EL (cell line): ENCODE measurements at regions not wholly inside any gene's neighbourhood (a gene's known extent, or its start where the extent isn't known, plus 50 kb on each side); places are given as distances from the start of the nearest gene placed in this dataset.
"Not testable (repeated sequence)": the region's sequence is repeated elsewhere in the genome, so short reads cannot be mapped to it uniquely, and the experiment has no call there.

ENCODE experiments used
- DNase-seq: peaks from one replicate; pipeline ENCODE4 v3.0.0-alpha.2; 2016

DNA sequence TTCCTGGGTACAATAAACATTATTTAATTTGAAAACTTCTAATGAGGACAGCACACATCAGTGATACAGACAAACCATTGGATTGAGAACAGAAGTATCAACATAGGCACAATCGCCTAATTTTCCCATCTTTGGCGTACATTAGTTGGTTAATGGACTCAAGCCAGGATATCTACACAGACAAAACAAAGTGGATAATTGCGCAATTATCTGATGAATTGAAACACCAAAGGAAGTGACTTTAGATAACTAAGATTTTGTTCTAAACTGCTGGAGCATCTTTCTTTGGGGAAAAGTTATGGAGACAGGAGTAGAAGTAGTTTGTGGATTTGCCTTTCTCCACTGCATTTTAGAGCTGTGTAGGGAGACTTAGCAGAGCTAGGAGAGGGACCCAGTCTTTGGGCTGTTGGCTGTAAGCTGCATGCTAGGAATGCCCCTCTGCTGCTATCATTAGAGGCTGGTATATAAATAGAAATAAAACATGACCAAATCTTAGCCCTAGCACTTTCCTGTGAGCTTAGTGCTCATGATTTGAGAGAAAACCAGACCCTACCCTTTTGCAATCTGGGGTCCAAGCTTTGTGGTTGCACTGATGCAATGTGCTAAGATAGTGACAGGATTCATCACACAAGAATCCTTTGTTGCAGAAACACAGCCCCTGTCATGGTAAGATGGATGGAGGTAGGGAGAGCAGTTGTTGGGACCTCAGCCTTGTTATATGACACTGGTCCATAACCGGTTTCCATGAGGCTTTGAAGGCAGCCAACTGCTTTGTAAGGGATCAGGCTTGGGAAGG, 264.5 kb upstream of the PIK3C3 start:
- no peak for DNase-seq

DNA sequence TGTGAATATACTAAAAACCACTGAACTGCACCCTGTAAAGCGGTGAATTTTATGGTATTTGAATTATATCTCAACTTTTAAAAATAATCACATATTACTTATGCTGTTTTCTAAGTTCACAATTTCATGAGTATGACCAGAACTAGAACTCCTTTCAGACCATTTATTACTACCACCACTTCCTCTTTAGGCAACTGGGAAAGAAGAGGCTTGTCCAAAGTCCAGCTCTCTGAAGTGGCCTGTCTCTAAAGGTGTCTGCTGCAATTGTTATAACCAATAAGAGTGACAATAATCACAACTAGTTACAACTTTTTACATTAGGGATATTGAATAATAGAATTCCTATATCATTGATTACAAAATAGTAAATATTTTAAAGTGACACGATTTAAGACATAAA, 267.9 kb upstream of the PIK3C3 start:
- DNase-seq, result no peak

DNA sequence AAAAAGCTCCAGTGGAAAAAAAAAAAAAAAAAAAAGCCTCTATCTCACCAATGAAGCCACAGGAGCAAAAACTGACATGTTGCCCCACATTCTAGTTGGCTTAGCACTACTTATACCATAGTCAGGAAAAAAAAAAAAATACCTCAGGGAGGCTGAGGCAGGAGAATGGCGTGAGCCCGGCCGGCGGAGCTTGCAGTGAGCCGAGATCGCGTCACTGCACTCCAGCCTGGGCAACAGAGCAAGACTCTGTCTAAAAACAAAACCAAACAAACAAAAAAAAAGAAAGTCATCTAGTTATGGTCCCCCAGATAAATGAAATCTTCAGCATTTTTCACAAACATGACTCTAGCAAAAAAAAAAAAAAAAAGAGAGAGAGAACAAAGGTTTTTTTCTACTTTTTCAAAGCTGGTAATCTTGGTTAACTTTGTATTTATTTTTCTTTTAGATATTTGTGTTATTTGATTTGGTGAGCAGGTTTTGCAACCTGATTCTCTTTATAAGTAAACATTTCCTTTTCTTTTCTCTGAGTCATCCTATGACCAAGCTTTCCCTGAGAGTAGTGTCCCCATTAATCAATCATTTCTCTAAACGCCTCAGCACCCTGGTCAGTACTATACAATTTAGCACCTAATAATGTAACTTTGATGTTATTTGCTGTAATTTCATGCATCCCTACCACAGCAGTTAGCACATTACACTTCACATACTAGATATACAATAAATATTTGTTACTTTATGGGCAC, 273.7 kb upstream of the PIK3C3 start:
- DNase-seq, result no peak

DNA sequence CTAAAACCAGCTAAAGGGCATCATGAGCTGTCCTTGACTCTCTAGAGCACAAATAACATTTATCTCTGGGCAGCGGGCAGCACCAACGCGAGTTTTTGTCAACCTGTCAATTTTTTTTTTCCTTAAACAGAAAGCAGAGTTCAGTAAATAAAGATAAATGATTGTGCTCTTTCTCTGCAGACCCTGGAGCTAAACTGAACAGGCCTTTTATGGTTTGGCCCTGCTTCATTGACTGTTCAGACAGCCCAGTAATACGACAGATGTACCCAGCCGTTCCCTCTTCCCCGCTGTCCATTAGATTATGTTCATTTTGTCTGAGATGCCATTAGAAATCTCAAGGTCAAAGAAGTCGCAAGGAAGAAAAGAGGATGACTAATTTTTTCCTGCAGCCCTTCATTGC, 280.5 kb upstream of the PIK3C3 start:
- DNase-seq, result no peak

DNA sequence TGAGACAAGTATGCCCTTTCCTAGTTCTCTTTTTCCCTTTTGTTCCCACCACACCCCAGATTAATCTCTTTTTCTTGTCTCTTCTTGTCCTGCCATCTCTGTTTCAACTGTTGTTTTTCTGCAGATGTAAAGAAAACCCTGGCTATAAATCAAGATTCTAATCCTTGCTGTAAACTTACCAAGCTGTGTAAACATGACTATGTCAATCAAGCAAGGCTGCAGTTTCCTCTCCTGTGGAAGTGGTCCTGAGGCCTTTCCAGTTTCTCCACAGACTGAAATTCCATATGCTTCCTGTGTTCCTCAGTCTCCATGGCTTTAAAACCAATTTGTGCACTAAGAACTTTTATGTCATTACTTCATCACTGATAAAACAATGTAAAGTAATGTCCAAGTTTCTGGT, 288.8 kb upstream of the PIK3C3 start:
- DNase-seq, result no peak

DNA sequence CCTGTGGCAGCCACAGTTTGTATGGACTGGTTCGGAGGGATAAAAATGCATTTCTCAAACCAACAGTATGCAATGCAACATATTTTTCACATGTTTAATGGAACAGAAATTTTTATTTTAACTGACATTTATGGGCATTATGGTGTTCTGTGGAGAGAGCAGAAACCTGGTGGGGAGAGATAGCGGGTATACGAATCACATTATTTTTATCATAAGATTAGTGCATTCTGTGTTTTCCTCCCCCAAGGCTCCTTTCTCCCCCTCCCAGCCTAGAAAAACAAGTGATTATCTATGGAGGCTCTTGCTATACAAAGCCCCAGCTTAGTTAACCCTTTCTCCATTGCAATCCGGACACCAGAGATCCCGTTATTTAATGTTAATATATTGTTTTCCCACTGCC, 289.8 kb upstream of the PIK3C3 start:
- no peak for DNase-seq

DNA sequence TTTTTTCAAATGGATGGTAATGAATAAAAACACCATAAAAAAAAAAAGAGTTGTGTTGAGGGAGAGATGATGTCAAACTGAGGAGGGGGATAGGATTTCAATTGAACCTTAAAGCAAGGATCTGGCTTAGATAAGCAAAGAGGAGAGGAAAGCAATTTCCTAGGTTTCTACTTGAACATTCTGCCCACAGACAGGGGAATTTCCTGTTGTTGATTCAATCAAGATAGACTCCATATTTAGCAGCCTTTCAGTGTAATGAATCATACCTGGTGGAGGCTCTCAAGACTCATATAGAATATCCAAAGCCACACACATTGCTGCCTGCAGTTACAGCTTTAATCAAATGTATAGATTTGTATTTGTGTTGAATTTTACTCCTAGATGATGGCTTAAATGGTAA, 294.4 kb upstream of the PIK3C3 start:
- DNase-seq, result no peak

DNA sequence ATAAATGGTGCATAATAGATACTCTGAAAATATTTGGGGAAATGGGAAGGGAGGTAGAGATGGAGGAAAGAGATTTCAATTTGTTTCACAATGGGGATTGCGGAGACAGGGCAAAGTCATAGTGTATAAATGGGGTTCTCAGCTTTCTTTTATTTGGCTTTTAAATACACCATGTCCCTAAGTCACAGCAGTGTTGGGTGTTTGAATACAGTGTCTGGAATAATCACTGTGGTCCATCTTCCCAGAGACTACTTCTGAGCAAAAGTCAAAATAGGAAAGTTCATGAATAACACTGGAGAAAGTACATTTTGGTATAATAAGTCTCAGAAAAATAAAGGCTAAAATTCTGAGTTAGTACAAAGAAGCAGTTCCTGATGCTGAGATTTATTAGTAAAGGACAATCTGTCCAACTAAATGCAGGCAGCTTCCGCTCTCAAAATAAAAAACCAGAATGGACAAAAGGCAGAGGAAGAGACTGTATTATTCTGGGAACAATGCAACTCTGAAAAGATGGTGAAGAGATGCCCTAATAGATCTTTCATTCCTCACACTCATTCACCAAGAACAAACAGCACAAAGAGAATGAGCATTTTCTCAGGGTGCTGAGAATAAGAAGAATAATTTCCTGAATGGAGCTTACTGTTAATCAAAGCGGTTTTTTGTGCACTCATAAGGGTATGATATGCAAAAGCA, 295.4 kb upstream of the PIK3C3 start:
- DNase-seq, result no peak

DNA sequence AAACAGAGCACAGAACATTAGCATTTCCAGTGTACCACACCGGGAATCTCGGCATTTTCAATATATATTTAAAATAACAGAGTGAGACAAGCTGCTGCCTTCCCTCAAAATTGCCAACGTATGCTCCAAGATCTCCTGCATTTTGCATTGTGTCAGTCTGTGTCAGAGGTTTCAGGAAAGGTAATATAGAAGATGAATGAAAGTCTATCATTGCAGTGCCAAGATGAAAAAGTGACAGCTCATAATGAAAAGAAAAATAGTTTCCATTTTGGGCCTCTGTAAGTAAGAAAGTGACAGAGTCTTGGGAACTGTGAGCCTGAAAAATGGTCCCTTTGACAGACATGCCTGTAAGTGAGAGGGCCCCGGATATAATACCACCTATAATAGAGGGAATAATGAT, 297.8 kb upstream of the PIK3C3 start:
- DNase-seq, result no peak

DNA sequence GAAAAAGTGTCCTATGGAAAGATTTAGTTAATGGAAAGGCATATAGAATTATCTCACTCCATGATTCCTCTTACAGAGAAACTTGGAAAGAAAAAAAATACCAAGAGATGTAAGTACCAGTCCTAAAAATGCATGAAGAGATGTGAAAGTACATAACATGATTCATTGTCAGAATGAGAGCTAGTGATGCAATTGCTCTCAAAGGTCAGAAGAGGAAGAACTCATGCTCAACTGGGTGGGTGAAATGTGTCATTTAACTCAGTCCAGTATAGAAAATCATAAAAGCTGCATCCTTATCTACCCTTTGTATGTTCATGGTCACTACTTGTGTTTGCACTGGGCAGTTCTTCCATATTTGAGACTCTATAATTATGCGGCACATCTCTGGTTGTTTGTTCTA, 300.0 kb upstream of the PIK3C3 start:
- no peak for DNase-seq

DNA sequence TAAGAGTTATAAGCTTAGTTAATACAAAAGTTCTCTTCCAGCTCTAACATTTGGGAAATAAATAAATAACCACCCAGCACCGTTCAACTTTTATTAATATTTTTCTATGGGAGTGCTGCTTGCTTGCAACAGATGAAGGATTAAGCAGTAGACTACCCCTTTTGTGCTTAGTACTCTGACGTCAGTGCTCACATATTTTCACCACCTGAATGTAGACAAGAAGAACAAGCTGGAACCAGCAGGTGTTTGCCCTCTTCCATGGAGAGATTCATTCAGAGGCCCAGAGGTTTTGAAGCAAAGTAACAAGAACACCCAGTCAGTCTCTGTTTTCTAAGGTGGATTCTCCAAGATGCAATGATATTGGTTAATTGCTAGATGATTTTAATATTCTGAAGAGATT, 307.1 kb upstream of the PIK3C3 start:
- no peak for DNase-seq

DNA sequence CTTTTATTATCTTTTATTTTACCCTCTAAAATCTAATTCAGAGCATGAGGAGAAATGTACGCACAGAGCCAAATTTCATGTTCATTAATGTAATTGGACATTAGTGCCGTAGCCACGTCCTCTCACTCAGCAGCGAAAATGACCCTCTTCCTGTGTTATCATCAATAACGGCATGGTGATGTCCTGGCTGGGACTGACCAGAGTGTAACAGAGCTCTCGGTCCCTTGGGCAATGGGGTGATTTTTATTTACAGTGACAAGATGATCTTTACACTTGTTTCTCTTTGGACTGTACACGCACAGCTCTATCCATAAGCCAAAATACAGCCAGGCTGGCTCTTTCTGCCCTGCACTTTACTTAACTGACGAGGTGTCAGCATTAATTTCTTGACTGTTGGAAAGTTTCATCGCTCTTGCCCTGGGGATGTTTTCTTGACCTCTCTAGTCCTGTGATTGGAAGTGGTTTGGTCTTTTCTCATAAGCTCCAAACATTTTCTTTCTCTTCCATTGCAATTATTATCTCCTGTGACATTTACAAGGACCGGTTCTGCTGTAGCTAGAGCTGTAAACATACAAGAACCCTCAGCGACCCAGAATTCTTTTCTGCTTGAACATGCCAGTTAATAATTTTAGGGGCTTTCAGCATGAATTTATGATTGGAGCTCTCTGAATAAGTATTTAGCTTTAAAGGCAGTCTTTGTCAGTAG, 308.0 kb upstream of the PIK3C3 start:
- no peak for DNase-seq

DNA sequence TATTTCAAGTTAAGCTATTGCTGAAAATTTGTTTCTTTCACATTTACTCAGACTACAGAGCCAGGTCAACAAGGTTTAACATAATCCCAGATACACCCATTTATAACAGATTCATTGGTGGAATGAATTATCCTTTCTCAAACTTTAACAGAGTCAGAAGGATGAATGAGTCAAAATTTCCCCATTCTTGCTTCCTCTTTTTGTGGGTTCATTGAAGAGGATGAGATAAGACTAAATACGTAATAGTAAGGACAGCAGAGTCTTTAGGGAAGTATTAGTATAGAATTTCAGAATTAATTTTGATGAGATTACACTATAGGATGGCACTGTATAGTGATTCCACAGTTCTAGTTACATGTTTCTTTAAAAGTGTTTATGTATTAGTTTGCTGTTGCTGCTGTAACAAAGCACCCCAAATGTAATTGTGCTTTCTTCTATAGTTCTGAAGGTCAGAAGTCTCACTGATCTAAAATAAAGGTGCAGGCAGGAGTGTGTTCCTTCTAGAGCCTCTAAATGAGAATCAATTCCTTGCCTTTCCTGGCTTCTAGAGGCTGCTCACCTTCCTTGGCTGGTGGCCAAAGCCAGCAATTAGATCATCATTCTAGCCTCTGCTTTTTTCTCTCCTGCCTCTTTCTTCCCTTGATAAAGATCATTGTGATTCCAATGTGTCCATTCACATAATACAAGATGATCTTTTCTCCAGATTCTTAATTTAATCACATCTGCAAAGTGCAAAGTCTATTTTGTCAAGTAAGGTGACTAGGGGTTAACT, 309.3 kb upstream of the PIK3C3 start:
- DNase-seq, result no peak

DNA sequence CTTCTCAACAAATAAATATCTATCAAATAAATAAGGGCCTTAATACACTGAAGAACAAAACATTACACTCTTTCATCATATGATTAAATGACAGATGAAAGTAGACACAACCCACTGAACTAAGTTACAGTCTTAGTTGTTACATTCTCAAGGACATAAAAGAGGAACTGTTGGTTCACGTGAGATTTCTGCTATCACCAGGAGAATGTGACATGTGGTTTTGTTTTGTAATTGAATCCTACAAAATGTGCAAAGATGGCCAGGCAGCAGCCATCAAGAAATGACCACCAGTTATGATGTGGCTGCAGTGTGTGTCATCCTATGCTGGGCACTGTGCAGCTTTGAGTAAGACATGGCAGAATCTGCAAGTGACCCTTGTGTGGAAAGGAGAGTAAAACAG, 310.6 kb upstream of the PIK3C3 start:
- DNase-seq, result no peak

DNA sequence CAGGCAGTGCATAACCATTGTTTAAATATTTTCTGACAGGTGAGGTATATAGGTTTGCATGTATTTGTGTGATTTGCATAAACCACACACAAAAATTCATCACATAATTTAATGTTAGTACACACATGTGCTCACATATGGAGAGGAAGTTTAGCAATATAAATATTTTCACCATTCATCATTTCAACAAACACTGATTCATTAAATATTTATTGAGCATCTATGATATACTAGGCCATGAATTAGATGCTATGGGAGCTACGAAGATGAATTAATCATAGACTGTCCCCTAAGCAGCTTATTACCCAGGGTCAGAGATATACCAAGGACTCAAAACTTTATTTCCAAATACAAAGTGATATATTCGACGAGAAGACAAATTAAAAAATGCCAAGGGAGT, 311.6 kb upstream of the PIK3C3 start:
- peak; percentile 1 for DNase-seq

DNA sequence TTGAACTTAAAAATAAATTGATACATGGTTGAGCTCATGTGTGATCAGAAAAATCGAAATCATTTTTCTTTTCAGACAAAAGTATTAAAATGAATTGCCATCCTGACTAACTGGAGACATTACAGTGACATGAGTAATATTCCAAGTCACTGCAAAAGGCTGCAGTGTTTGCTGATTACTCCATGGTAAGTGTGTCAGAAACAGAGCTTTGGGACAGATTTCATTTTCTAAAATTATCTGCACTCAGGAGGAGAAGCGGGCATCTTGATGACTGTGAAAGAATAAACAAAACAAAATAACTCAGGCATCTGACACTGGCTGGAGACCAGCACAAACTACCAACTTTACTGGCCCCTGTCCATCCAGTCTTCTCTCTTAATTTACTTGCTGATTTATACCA, 312.3 kb upstream of the PIK3C3 start:
- peak; percentile 14 for DNase-seq

DNA sequence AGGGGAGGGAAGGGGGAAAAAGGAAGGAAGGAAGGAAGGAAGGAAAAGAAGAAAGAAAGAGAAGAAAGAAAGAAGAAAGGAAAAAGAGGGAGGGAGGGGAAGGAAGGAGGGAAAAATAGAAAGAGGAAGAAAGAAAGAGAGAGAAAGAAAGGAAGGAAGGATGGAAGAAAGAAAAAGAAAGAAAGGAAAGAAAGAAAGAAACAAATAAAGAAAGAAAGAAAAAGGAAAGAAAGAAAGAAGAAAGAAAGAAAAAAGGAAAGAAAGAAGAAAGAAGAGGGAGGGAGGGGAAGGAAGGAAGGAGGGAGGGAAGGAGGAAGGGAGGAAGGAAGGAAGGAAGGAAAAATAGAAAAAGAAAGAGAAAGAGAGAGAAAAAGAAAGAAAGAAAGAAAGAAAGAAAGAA, 315.8 kb upstream of the PIK3C3 start:
- no peak for DNase-seq

DNA sequence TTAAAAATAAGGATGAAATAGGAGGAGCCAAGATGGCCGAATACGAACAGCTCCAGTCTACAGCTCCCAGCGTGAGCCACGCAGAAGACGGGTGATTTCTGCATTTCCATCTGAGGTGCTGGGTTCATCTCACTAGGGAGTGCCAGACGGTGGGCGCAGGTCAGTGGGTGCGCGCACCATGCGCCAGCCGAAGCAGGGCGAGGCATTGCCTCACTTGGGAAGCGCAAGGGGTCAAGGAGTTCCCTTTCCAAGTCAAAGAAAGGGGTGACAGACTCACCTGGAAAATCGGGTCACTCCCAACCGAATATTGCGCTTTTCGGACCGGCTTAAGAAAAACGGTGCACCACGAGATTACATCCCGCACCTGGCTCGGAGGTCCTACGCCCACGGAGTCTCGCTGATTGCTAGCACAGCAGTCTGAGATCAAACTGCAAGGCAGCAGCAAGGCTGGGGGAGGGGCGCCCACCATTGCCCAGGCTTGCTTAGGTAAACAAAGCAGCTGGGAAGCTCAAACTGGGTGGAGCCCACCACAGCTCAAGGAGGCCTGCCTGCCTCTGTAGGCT, 323.2 kb upstream of the PIK3C3 start:
- DNase-seq, result not testable (repeated sequence)

DNA sequence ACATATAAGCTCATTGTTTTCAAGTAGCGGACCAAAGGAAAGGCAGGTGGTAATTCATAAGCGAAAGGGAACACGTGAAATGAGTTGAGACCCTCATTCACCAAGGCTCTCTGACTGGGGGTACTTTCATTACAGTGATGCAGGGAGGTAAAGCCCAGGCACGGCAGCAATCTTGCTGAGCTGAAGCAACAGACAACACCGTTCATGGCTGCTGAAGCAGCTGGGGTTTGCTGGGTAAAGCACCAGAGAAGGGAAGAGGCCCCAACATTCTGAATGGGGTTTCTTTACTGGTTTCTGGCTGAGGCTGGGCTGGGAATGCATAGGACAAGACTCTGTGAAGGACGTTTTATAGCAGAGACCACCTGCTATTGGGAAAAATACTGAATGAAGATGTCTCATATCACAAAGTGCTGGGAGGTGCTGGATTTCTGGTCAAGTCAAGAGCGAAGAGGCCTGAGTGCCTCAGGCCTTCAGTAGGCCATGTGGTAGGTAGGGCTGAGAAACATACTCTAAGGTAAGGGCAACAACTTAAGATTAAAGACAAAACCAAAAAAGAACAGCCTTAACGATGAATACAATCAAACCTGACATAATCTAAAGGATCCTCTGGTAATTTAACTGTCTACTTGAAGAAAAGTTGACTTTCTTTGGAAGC, 324.7 kb upstream of the PIK3C3 start:
- DNase-seq, result no peak

DNA sequence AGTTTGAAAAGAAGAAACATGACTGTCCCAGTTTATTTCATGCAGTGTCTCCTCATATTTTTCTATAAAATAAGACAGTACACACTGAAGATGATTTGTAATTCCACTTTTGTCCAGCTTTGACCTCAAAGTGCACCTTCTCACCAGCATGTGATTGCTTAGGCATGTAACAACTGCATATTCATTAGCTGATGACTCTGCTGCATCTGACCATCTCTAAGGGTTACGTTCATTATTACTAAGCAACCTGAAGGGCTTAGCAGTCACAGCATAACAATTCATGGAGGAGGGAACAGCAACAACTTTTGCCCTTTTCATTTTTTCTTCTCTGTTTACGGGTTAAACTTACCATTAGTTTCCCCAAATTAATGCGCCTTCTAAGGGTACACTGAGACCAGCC, 330.6 kb upstream of the PIK3C3 start:
- DNase-seq, result no peak

DNA sequence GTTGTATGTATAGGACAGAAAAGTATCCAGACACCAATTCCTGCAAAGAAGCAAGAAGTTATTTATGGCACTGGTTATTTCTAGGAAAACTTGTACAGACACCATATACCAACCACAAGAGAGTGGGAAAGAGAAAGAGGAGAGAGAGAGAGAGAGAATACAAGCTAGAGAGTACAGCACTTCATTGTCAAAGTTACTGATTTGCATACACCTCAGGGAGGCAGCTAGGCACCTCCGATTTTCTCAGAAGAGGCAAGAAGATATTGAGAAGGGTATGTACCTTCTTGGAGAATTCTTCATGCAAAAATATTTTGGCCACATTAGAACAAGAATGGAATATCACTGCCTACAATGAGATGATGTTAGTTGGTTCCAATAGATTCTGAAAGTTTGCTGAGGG, 333.9 kb upstream of the PIK3C3 start:
- DNase-seq, result no peak

DNA sequence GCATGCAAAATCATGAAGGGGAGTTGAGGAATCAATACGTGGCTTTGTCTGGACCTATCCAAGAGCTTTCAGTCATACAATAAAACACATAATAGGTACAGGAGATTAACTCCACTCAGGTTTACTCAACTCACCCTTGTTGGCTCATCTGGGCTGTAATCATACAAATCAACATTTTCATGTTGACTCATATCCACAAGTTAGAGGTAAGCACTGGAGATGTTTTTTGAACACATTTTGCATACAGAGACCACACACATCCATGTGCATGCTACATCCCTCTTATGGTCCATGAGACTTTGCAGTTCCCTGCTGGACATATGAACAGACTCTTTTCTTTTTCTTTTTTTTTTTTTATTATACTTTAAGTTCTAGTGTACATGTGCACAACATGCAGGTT, 336.9 kb upstream of the PIK3C3 start:
- DNase-seq, result no peak
